K562 (cell line): ENCODE measurements at regions not wholly inside any gene's neighbourhood (a gene's known extent, or its start where the extent isn't known, plus 50 kb on each side); places are given as distances from the start of the nearest gene placed in this dataset.

Experiments used
- CBX3 ChIP-seq, 2 experiments: IDR thresholded peaks; 1 replicate in 1 of 2; 2 replicates in 1 of 2; pipeline ENCODE4 v1.6.1; 2012; ENCODE audit warnings: inconsistent platforms in 2 of 2, low read length in 2 of 2, borderline replicate concordance in 1 of 2, control low read depth in 1 of 2
- HDAC2 ChIP-seq: fragments of 450-650 bp; IDR thresholded peaks from 2 replicates; pipeline ENCODE4 v1.6.1; 2016; ENCODE audit warnings: mild to moderate bottlenecking
- HMG20A ChIP-seq: fragments of 450-650 bp; formaldehyde crosslinking; conservative IDR thresholded peaks from 2 replicates; pipeline ENCODE4 v1.4.0; 2020; ENCODE audit warnings: mild to moderate bottlenecking, mixed read lengths
- ILF3 ChIP-seq: fragments of 450-650 bp; IDR thresholded peaks from 2 replicates; pipeline ENCODE4 v1.6.1; 2018; ENCODE audit warnings: antibody characterized with exemption, mild to moderate bottlenecking, moderate library complexity, borderline replicate concordance
- SIX5 ChIP-seq, 2 experiments: IDR thresholded peaks; 2 replicates each; pipeline ENCODE4 v1.6.1; 2011; ENCODE audit warnings: low read length in 2 of 2, borderline replicate concordance in 1 of 2, low read depth in 1 of 2, mild to moderate bottlenecking in 1 of 2, moderate library complexity in 1 of 2; ENCODE audit not compliant: insufficient read depth in 1 of 2
- SPI1 ChIP-seq: IDR thresholded peaks from 2 replicates; pipeline ENCODE4 v1.6.1; 2011; ENCODE audit warnings: low read depth, low read length, control low read depth, borderline replicate concordance
- STAG1 ChIP-seq: sonication (generic); formaldehyde crosslinking; IDR thresholded peaks from 2 replicates; pipeline ENCODE4 v1.5.0; 2020; ENCODE audit warnings: missing genetic modification reagents, borderline replicate concordance
- TCF3 ChIP-seq: sonication (generic); formaldehyde crosslinking; IDR thresholded peaks from 2 replicates; pipeline ENCODE4 v1.4.0; 2020; ENCODE audit warnings: mild to moderate bottlenecking, missing genetic modification reagents
- TRIM28 ChIP-seq: fragments of 450-650 bp; IDR thresholded peaks from 2 replicates; pipeline ENCODE4 v1.6.1; 2017
- ZNF324 ChIP-seq: fragments of 250-450 bp; sonication (Bioruptor Pico); IDR thresholded peaks from 2 replicates; pipeline ENCODE4 v1.4.0; 2020; ENCODE audit warnings: mild to moderate bottlenecking
- TF ChIP-seq, protein P1 (sequence below): IDR thresholded peaks from 2 replicates; pipeline ENCODE4 v1.6.1; 2016; ENCODE audit warnings: missing genetic modification characterization, missing compliant biosample characterization
- TF ChIP-seq, protein P2 (sequence below): sonication (generic); formaldehyde crosslinking; IDR thresholded peaks from 2 replicates; pipeline ENCODE4 v1.8.0; 2022; ENCODE audit warnings: missing genetic modification reagents, mild to moderate bottlenecking, borderline replicate concordance
- TF ChIP-seq, protein P3 (sequence below): fragments of 250-450 bp; sonication (Bioruptor Pico); IDR thresholded peaks from 2 replicates; pipeline ENCODE4 v1.8.0; 2021; ENCODE audit warnings: mild to moderate bottlenecking, moderate library complexity
- TF ChIP-seq, protein P4 (sequence below): fragments of 450-650 bp; IDR thresholded peaks from 2 replicates; pipeline ENCODE4 v1.7.0; 2016; ENCODE audit warnings: borderline replicate concordance
- TF ChIP-seq, protein P5 (sequence below): fragments of 450-650 bp; formaldehyde crosslinking; IDR thresholded peaks from 2 replicates; pipeline ENCODE4 v1.4.0; 2022; ENCODE audit warnings: missing genetic modification characterization

DNA sequence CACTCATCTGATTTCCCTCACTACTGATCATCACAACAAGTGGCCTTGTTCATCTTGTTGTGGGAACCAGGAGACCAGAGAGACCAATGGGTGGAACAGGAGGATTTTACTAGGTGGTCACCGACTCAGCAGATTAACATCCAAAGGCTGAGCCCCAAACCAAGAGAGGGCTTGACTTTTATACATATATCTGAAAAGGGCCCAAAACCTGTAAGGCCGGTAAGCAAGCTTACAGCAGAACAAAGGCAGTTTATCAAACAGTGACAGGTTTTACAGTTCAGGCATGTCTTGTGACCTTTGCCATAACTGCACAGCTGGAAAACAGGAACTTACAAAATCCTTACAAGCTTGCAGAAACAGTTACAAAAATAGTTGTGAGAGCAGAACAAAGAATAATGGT is 195.9 kb downstream of the OR13H1 start (continued):
- TF ChIP-seq, protein P1, sequence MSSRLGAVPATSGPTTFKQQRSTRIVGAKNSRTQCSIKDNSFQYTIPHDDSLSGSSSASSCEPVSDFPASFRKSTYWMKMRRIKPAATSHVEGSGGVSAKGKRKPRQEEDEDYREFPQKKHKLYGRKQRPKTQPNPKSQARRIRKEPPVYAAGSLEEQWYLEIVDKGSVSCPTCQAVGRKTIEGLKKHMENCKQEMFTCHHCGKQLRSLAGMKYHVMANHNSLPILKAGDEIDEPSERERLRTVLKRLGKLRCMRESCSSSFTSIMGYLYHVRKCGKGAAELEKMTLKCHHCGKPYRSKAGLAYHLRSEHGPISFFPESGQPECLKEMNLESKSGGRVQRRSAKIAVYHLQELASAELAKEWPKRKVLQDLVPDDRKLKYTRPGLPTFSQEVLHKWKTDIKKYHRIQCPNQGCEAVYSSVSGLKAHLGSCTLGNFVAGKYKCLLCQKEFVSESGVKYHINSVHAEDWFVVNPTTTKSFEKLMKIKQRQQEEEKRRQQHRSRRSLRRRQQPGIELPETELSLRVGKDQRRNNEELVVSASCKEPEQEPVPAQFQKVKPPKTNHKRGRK (tag): no peak
- TF ChIP-seq SIX5 (IDR thresholded peaks at IDR 0.05; ENCODE audit: borderline replicate concordance in 1 of 2, insufficient read depth in 1 of 2, low read depth in 1 of 2, low read length in 2 of 2): no peak
- TF ChIP-seq STAG1: no peak
- no peak for TF ChIP-seq SPI1
- 0 out of 3 replicates have a peak, but pooled peaks of 1 of the 2 experiments have one; percentile 60 for TF ChIP-seq CBX3 (IDR thresholded peaks at IDR 0.05; ENCODE audit: borderline replicate concordance in 1 of 2, low read length in 2 of 2)
- TF ChIP-seq HMG20A (CRISPR knock-in tag): no peak
- TF ChIP-seq, protein P2, sequence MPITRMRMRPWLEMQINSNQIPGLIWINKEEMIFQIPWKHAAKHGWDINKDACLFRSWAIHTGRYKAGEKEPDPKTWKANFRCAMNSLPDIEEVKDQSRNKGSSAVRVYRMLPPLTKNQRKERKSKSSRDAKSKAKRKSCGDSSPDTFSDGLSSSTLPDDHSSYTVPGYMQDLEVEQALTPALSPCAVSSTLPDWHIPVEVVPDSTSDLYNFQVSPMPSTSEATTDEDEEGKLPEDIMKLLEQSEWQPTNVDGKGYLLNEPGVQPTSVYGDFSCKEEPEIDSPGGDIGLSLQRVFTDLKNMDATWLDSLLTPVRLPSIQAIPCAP: no peak
- TF ChIP-seq, protein P3, sequence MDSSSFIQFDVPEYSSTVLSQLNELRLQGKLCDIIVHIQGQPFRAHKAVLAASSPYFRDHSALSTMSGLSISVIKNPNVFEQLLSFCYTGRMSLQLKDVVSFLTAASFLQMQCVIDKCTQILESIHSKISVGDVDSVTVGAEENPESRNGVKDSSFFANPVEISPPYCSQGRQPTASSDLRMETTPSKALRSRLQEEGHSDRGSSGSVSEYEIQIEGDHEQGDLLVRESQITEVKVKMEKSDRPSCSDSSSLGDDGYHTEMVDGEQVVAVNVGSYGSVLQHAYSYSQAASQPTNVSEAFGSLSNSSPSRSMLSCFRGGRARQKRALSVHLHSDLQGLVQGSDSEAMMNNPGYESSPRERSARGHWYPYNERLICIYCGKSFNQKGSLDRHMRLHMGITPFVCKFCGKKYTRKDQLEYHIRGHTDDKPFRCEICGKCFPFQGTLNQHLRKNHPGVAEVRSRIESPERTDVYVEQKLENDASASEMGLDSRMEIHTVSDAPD (CRISPR knock-in tag): no peak
- TF ChIP-seq, protein P4, sequence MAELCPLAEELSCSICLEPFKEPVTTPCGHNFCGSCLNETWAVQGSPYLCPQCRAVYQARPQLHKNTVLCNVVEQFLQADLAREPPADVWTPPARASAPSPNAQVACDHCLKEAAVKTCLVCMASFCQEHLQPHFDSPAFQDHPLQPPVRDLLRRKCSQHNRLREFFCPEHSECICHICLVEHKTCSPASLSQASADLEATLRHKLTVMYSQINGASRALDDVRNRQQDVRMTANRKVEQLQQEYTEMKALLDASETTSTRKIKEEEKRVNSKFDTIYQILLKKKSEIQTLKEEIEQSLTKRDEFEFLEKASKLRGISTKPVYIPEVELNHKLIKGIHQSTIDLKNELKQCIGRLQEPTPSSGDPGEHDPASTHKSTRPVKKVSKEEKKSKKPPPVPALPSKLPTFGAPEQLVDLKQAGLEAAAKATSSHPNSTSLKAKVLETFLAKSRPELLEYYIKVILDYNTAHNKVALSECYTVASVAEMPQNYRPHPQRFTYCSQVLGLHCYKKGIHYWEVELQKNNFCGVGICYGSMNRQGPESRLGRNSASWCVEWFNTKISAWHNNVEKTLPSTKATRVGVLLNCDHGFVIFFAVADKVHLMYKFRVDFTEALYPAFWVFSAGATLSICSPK: no peak
- TF ChIP-seq ZNF324 (CRISPR knock-in tag): no peak
- TF ChIP-seq TCF3 (CRISPR knock-in tag): 0 out of 2 replicates have a peak, but pooled peaks have one; percentile 20
- TF ChIP-seq HDAC2: no peak
- TF ChIP-seq, protein P5, sequence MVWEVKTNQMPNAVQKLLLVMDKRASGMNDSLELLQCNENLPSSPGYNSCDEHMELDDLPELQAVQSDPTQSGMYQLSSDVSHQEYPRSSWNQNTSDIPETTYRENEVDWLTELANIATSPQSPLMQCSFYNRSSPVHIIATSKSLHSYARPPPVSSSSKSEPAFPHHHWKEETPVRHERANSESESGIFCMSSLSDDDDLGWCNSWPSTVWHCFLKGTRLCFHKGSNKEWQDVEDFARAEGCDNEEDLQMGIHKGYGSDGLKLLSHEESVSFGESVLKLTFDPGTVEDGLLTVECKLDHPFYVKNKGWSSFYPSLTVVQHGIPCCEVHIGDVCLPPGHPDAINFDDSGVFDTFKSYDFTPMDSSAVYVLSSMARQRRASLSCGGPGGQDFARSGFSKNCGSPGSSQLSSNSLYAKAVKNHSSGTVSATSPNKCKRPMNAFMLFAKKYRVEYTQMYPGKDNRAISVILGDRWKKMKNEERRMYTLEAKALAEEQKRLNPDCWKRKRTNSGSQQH (CRISPR knock-in tag): no peak
- TF ChIP-seq ILF3: no peak
- TF ChIP-seq TRIM28: peak; percentile 72; the same call in 1 of the 2 replicates
